DMS 273 (cell line): ENCODE measurements at regions not wholly inside any gene's neighbourhood (a gene's known extent, or its start where the extent isn't known, plus 50 kb on each side); places are given as distances from the start of the nearest gene placed in this dataset.

Experiments
- DNase-seq: peaks from one replicate; lab custom pipeline; 2025; ENCODE audit not compliant: unreplicated experiment; lab: John Stamatoyannopoulos, UW

DNA sequence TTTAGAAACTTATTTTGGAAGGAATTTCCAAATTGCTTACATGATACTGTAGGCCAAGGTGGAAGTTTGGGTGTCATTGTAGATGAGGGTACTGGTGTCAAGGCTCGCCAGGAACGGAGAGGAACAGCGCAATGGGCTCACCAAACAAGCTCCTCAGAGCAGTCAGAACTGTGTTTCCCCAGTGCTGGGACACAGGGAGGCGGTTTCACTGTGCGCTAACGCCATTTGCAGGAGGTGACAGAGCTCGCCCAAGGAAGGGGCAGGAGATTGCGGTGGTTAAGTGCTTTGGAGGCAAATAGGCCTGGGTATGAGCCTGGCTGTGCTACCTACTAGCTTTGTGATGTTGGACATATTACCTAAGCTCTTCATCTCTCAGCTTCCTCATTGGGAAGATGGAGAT, 57.3 kb downstream of the HHEX start:
- no peak for DNase-seq

- no peak for DNase-seq
These were observed 57.8 kb downstream of the HHEX start for GRCh38 chr10:92747600-92747999.

DNA sequence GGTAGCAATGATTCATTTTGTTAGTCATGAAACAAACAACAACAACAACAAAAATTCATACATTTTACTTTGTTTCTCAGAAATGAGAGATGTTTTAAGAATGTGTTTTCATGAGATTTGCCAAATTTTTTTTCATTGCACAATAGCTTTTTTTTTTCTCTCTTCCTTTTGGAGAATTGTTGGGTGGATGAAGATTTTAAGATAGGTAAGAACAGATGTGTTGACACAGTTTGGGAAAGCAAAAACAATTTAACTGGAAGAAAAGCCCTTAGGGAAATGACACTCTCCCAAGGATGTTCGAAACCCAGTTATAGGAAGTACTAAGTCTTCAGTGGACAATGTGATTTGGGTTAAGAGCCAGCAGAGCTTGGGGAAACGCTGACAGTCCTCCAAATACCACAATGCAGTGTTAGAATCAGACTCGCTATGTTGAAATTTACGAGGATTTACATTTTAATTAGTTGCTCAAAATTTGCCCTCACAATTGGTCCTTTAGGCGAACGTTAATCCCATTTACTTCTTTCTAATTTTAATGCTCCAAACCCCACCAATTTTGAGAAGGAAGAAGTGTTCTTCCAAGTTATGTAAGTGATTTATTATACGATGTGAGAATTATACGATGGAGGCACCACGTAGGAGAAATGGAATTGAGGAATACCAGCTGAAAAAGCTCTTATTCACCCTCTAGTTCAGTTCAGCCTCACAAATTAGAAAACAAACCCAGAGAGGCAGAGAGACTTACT, 61.2 kb downstream of the HHEX start:
- no peak for DNase-seq

GRCh38 chr10:92751534-92751811, 61.7 kb downstream of the HHEX start:
- no peak for DNase-seq

- no peak for DNase-seq
These were observed 62.1 kb downstream of the HHEX start for GRCh38 chr10:92751827-92752226.

GRCh38 chr10:92753865-92754264, 64.1 kb downstream of the HHEX start:
- no peak for DNase-seq

GRCh38 chr10:92755725-92756124, 66.0 kb downstream of the HHEX start:
- no peak for DNase-seq

GRCh38 chr10:92756201-92757065, 66.7 kb downstream of the HHEX start:
- DNase-seq = no peak

- peak; percentile 45 for DNase-seq
These were observed 67.4 kb downstream of the HHEX start for GRCh38 chr10:92757066-92757710.

DNA sequence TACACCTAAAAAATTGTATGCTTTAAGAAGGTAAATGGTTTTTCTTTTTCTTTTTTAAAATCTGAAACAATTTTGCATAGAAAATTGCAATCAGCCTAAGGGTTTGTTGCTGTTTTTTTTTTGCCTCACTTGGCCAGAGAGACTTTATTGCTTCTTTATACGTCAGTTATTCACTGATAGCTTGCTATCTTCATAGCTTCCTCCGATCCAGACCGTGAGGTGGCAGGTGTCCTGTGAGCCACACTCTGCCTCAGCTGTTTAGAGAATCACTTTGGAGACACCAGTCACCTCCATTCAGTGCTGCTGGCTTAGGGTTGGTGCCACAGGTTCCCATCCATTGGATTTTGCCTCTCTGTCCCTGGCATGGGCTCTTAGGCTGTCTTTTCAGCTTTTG, 68.0 kb downstream of the HHEX start:
- no peak for DNase-seq

- no peak for DNase-seq
These were observed 68.8 kb downstream of the HHEX start for GRCh38 chr10:92758594-92758993.

GRCh38 chr10:92760609-92761008, 70.9 kb downstream of the HHEX start:
- DNase-seq = no peak

DNA sequence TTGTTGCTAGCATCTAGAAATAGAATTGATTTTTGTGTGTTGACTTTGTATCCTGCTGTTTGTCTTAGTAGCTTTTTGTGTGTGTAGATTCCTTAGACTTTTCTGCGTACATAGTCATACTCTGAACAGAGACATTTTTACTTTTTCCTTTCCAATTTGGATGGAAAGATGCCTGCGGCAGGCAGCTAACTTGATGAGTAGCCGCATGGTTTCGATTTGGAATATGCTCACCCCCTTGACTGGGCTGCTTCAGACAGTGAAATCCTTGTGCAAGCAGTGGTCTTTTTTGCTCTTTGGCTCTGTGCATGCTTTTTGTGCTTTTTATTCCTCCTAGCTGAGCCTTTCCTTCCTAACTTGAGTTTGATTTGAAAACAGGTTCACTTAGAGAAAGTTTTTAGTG, 71.8 kb downstream of the HHEX start:
- no peak for DNase-seq

GRCh38 chr10:92763634-92764155, 73.9 kb downstream of the HHEX start:
- DNase-seq = no peak

DNA sequence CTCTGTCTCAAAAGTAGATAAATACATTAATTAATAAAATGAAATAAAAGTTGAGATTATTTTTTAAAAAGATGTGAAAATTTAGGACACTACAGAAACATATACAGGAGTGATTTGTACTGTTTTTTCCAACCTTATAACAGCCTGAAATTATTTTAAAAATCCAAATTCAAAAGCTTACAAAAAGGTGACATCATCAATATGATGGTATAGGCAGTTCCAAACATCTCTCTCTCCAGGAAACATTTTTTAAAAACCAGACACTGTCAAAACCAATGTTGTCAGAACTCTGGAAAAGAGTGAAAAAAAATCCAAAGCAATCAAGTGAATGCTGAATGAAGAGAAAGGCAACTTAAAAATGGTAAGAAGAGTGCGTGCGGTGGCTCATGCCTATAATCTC, 76.7 kb downstream of the HHEX start:
- DNase-seq = no peak

GRCh38 chr10:92768104-92768503, 78.3 kb downstream of the HHEX start:
- DNase-seq = no peak

GRCh38 chr10:92773776-92774175, 74.5 kb upstream of the EXOC6 start:
- no peak for DNase-seq

- DNase-seq = no peak
These were observed 70.2 kb upstream of the EXOC6 start for GRCh38 chr10:92778091-92778490.

DNA sequence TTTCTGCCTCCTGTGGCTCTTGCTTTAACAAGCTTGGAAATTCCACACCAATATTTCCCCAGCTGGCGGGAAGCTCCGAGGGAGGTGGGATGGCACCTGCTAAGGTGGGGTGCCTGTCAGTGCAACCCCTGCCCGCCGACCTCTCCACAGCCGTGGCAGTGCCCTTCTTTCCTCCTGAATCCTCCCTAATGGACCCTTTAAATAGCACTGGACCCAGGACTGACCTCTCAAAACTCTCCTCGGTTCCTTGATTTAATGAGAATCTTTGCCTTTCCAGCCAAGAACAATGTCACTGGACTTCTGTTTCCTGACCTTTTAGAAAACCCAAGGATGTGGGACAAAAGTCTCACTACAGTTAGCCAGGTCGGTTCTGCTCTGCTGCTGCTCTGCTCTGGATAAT, 63.2 kb upstream of the EXOC6 start:
- DNase-seq = no peak

DNA sequence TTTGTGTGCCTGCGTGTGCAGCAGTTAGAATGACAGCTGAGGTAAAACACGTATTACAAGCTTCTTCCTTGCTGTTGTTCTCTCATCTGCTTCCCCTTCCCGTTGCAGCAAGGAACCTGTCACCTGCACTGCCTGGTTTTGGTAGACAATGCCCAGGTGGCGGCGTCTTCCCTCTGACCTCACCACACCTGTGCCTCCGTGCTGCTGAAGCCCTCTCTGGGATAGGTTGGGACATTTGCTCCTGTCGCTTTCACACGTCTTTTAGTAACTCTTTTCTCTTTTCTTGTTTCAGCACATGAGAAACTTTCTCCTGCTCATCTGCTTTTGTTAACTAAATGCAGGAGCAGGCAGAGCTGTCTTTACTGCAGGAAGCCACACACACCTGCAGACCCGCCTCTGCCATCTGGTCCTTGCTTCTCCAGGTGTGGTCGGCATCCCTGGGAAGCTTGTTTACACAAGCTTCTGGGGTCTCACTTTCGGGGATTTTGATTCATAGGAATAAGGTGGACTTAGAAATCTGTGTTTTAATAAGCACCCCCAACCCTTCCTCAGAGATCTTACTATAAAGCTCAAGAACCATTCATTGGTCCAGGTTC, 60.7 kb upstream of the EXOC6 start:
- DNase-seq = no peak

DNA sequence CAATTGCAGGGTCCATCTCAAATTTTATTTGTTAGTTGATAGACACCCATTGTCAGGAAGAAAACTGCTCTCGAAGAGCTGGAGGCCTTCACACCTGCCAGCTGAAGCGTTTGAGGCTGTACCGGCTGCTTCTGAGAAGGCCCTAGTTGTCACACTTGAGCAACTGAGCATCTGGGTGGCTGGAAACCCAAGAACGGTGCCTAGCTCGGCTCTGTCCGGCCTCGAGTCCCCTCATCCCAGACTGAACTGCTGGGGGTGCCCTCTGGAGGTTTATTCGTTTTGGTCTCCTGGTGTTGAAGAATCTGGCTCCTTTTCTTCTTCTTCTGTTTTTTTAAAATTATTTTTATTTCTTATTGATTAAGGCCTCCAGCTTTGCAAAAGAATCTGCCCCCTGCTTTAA, 59.3 kb upstream of the EXOC6 start:
- no peak for DNase-seq

DNA sequence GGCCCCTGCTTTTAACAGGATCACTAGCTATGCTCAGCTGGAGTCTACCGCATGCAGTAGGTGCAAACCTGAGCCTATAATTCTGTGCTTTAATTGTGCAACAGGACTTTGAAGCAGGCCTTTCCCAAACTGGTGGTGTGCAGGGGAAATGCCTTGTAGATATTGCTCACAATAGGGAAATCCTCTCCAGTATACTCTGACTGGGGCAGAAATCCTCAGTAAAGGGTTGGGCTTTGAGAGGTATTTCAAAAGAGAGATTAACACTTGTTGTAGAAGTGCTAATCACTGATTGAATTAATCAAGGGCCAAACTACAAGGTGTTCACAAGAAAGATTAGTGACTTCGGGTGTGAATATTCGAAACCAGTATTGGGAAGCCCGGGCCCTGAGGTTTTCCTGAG, 58.5 kb upstream of the EXOC6 start:
- DNase-seq = no peak
